GM19372 (cell line): ENCODE measurements at regions not wholly inside any gene's neighbourhood (a gene's known extent, or its start where the extent isn't known, plus 50 kb on each side); places are given as distances from the start of the nearest gene placed in this dataset.

Source experiments
- ATAC-seq: cut with Tn5 transposase; IDR thresholded peaks from one replicate; pipeline ENCODE4 v1.9.1; 2021; ENCODE audit warnings: mild to moderate bottlenecking, low read depth, moderate library complexity; ENCODE audit not compliant: unreplicated experiment

DNA sequence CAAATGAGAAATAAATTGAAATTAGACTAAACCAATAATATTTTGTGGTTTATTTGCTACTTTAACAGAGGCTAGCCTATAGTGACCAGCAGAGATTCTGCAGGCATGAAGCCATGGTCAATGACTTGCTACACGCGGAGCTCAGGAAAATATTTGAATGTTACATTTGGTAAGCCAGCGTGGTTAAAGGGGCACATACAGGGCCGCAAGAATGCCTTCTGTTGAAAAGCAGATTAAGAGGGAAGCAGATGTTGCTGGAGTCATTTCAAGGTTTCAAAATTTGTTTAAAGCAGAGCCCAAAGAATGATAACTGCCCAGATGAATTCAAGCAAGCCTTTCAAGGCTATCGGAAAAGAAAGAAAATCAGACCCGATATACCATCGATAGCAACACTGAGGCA, 294.3 kb upstream of the MAN1A1 start:
- no peak for ATAC-seq

- ATAC-seq, result no peak
Measured at GRCh38 chr6:119637768-119638167, 288.2 kb upstream of the MAN1A1 start.

- ATAC-seq, result no peak
Measured at GRCh38 chr6:119636060-119636459, 286.5 kb upstream of the MAN1A1 start.

DNA sequence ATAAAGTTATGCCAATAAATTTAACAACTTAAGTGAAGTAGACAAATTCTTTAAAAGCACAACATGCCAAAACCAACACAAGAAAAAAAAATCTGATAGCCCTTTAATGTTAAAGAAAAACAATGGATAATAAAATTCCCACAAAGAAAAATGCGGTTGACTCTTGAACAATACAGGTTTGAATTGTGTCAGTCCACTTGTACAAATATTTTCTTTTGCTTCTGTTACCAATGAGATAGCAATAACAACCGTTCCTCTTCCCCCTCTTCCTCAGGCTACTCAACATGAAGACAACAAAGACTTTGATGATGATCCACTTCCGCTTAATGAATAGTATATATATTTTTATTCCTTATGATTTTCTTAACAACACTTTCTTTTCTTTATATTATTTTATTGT, 283.9 kb upstream of the MAN1A1 start:
- no peak for ATAC-seq

DNA sequence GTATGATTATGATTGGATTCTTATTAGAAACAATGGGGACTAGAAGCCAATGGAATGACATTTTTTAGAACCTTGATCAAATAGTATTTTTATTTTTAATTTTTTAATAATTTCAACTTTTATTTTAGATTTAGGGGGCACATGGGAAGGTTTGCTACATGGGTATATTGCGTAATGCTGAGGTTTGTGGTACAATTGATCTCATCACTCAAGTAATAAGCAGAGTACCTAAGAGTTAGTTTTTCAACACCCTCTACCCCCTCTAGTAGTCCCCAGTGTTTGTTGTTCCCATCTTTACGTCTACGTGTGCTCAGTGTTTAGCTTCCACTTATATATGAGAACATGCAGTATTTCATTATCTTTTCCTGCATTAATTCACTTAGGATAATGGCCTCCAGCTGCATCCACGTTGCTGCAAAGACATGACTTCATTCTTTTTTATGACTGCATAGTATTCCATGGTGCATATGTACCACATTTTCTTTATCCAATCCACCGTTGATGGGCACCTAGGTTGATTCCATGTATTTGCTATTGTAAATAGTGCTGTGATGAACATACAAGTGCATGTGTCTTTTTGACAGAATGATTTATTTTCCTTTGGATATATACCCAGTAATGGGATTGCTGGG, 281.1 kb upstream of the MAN1A1 start:
- ATAC-seq, result no peak

DNA sequence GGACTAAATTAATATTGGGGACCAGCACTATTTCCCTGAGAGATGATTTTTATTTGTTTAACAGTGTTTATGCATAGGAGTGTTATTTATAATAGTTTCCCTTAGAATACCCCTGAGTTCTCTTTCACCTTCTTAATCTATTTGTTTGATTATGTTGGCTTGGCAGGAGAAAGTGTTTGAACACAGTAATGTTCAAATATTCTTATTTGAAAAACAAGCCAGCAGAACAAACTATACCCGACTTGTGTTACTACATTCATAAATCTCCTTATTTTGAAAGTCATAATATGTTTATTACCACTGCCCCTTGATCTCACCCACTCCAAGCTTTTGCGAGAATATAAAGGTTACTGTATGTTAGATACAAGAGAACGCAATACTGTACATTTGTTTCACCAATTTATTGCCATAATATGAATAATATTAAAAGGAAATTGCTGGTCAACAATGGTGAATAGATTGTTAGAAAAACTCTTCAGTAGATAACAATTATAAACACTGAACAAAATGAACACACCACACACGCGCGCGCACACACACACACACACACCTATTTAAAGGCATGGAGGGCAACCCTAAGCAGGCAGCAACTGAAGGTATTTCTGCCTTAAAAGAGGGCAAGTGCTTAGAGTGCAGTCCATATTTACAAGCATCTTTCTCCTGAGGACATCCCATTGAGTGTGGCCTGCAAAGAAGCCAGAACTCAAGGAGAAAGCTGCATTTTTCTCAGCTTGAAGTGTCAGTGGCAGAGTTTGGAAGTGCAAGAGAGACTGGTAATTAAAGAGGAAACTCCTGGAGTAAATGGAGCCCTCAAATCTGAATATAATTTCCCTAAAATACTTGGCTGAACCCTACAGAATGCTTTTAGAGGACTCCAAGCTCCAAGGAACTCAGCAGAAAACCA, 279.4 kb upstream of the MAN1A1 start:
- ATAC-seq, result no peak

GRCh38 chr6:119627908-119628669, 278.5 kb upstream of the MAN1A1 start:
- ATAC-seq, result no peak

DNA sequence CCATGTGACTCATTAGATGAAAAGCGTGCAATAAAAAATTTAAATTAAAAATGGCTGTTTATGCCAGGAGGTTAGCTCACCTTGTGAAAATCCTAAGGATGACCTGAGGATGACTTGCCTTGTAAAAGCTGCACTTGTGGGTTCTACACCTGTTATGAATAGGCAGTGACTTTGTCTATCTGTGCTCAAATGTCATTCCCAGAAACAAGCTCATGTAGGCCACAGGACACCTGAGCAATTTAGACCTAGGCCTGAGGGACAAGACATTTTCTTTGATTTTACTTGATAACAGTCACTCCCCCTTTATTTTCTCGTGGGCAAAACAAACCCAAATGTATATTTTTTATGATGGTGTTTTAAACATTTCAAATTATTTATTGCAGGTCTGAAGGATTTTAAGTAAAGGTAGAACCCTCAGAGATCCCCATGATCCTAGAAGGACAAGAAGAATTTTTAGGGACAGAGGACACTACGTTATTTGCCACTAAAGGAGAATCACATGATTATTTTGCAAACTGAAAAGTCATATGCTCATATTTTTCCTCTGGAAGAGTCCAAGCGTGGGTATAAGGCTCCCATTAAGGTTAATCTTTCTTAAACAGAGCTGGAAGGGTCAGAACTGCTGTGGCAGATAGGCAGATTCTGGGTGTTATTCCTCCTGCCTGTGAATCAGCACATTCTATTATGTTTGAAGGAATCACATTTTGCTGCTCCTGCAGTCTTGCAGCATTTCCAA, 277.5 kb upstream of the MAN1A1 start:
- no peak for ATAC-seq

GRCh38 chr6:119620846-119621555, 271.4 kb upstream of the MAN1A1 start:
- ATAC-seq, result no peak

DNA sequence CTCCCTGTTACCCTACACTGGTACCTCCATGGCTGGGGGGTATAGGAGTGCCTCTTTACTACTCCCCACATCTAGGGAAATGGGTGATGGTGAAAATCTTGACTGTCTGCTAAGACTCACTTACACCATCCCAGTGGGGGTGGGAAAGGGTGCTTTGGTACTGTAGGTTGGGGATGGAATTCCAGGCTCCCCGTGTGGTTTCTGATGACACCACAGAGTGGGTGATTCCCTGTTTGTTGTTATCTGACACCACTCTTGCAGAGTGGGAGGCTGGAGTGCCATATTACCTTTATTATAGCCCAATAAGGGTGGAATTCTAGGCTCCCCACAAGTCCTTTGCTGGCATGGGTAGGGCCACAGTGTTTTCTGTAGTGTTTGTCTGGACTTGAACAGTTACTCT, 264.6 kb upstream of the MAN1A1 start:
- ATAC-seq, result no peak

- ATAC-seq, result no peak
Measured at GRCh38 chr6:119612911-119613381, 263.4 kb upstream of the MAN1A1 start.

GRCh38 chr6:119612176-119612891, 262.8 kb upstream of the MAN1A1 start:
- ATAC-seq, result no peak

DNA sequence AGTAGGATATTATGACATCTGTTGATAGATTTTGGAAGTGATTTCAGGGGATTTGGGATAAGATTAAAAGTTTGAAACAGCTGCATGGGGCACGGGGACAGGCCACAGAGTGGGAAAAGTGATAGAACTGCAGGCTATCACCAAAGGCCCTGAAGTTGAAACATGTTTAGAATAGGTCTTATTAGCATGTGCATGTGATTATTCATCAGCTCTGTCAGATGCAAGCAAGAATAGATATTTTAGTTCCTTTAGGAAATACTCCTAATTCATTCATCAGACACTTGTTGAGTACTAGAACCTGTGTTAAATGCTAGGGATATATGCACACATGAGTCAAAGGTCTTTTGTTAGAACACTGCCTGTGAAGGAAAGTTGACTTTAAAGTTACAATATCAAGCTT, 261.2 kb upstream of the MAN1A1 start:
- ATAC-seq, result no peak

DNA sequence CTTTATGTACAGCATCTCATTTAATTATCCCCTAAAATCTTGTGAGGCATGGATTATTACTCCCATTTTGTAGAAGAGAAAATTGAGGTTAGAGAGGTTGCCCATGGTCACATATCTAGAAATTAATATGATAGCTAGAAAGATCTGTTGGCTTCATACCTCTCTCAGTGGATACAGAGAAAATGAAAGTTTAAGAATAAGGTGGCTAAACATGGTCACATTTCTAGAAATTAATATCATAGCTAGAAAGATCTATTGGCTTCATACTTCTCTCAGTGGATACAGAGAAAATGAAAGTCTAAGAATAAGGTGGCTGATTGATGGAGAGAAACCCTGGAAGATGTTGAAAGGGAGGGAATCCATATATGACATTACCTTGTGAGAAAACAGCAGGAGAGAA, 260.7 kb upstream of the MAN1A1 start:
- no peak for ATAC-seq

DNA sequence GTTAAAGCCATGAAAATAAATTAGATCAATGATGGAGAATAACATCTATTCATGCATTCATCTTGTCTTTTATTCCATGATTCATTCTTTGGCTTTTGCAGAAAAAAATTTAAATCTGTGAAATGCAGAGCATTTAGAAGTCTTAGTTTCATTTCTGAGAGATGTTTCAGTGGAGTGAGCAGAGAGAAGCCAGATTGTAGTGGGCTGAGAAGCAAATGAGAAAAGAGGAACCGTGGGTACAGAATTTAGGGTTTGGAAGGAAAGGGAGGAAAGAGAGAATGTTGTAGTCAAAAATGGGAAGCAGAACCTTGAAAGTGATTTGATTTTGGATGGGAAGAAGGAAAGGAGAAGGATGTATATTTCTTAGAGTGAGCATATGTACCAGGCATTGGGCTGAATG, 260.3 kb upstream of the MAN1A1 start:
- ATAC-seq, result no peak

DNA sequence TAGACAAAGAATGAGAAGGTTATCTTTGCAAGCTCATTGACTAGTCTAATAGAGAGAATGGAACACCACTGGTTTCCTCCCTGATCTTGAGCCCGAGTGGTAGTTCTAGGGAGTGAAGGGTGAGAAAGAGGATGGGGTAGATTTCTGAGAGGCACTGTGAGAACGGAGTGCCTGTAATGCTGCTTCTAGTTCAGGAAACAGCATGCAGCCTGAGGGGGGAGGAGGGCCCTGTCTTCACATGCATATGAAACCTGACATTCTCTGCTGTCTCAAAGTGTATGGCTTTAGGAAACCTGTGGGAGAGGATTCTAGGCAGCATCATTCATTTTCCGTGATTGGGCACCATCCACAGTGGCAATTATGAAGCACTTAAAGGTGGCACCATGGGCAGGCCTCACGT, 259.4 kb upstream of the MAN1A1 start:
- no peak for ATAC-seq

- no peak for ATAC-seq
Measured at GRCh38 chr6:119604124-119604523, 254.6 kb upstream of the MAN1A1 start.

DNA sequence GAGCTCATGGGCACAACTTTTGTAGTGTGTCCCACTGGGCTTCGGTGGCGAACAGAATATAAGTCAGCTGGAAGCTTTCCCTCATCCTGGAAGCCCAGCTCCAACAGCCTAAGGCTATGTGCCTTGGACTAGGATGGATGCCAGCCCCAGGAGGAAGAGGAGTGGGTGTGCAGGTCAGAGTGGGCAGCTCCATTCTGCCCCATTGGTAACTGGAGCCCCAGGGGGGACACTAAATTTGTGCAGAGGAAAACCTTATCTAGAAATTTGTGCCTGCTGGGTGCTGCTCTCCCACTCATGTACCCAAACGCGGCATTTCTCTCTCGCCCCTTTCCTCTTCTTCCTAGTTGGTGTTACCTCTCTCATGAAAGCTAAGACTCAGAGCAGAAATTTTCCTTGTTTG, 253.9 kb upstream of the MAN1A1 start:
- ATAC-seq, result no peak
